ENCODE measurements at regions not wholly inside any gene's neighbourhood (a gene's known extent, or its start where the extent isn't known, plus 50 kb on each side); places are given as distances from the start of the nearest gene placed in this dataset.

GRCh38 chr1:29511436-29511835 is 275.1 kb downstream of the PTPRU start:
- TF ChIP-seq CTCF (CRISPR knock-in tag; IDR thresholded peaks at IDR 0.05) = no peak
- TF ChIP-seq, protein P1, sequence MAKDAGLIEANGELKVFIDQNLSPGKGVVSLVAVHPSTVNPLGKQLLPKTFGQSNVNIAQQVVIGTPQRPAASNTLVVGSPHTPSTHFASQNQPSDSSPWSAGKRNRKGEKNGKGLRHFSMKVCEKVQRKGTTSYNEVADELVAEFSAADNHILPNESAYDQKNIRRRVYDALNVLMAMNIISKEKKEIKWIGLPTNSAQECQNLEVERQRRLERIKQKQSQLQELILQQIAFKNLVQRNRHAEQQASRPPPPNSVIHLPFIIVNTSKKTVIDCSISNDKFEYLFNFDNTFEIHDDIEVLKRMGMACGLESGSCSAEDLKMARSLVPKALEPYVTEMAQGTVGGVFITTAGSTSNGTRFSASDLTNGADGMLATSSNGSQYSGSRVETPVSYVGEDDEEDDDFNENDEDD (CRISPR knock-in tag; IDR thresholded peaks at IDR 0.05; ENCODE audit: borderline replicate concordance) = no peak
- no peak for TF ChIP-seq ZNF225 (CRISPR knock-in tag; IDR thresholded peaks at IDR 0.05)
- no peak for TF ChIP-seq RFX5 (IDR thresholded peaks at IDR 0.05; ENCODE audit: low read depth, low read length)
- TF ChIP-seq ZBTB1 (CRISPR knock-in tag; IDR thresholded peaks at IDR 0.05; ENCODE audit: borderline replicate concordance) = no peak
- no peak for TF ChIP-seq KLF11 (CRISPR knock-in tag; IDR thresholded peaks at IDR 0.05)
- no peak for TF ChIP-seq SATB2 (CRISPR knock-in tag; IDR thresholded peaks at IDR 0.05)
- TF ChIP-seq SMARCE1 (IDR thresholded peaks at IDR 0.05; ENCODE audit: borderline replicate concordance) = no peak
